ENCODE measurements at regions not wholly inside any gene's neighbourhood (a gene's known extent, or its start where the extent isn't known, plus 50 kb on each side); places are given as distances from the start of the nearest gene placed in this dataset.

DNA sequence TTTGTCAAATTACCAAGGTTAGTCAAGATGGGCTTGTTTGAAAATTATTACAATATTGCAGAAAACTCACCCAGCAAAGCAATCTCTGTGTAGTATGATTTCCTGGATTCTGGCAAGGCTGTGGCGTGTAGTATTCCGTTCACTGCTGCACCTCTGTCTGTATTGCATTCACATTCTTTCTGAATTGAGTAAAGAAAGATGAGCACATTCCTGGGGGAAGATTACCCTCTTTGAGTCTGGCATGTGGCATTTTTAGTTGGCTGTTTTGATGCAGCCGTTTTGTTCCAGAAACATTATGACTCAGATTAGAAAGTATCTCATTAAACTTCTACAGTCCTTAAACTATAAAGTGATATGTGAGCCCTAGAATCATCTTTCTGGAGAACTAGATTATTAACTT, 197.7 kb downstream of the TENT4A start:
- Histone ChIP-seq H3K9me2 (replicated peaks; ENCODE audit: insufficient read depth, low read length) (no peaks in the 10 kb centered on the region; the same call in 1 of the 2 replicates), H3K79me2 (ENCODE audit: insufficient read depth, low read length) (no peaks in the 10 kb centered on the region), H3K4me2 (ENCODE audit: low read depth, low read length, poor library complexity, severe bottlenecking) (no peak overlapping the region), H3K36me3 (ENCODE audit: low read length) (no peaks in the 10 kb centered on the region), H2AFZ (ENCODE audit: low read depth, low read length, severe bottlenecking) (no peak overlapping the region), H3K9me3 (ENCODE audit: insufficient read depth, low read length) (no peaks in the 10 kb centered on the region), H3K27me3 (ENCODE audit: low read length) (no peaks in the 10 kb centered on the region), H3F3A (ENCODE audit: insufficient read depth) (no peaks in the 10 kb centered on the region), H3K4me3 (ENCODE audit: insufficient read depth, low read length, poor library complexity, severe bottlenecking) (no peak overlapping the region), H4K20me1 (ENCODE audit: low read depth, low read length) (no peaks in the 10 kb centered on the region), H3K9ac (ENCODE audit: low read length) (no peak overlapping the region), H3K27ac (ENCODE audit: low read depth, low read length) (no peak overlapping the region)
- no peak for TF ChIP-seq EZH2phosphoT487 (conservative IDR thresholded peaks at IDR 0.05; ENCODE audit: low read length)
- TF ChIP-seq, protein P1, sequence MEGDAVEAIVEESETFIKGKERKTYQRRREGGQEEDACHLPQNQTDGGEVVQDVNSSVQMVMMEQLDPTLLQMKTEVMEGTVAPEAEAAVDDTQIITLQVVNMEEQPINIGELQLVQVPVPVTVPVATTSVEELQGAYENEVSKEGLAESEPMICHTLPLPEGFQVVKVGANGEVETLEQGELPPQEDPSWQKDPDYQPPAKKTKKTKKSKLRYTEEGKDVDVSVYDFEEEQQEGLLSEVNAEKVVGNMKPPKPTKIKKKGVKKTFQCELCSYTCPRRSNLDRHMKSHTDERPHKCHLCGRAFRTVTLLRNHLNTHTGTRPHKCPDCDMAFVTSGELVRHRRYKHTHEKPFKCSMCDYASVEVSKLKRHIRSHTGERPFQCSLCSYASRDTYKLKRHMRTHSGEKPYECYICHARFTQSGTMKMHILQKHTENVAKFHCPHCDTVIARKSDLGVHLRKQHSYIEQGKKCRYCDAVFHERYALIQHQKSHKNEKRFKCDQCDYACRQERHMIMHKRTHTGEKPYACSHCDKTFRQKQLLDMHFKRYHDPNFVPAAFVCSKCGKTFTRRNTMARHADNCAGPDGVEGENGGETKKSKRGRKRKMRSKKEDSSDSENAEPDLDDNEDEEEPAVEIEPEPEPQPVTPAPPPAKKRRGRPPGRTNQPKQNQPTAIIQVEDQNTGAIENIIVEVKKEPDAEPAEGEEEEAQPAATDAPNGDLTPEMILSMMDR (IDR thresholded peaks at IDR 0.05; ENCODE audit: insufficient read depth, low read length, poor library complexity, severe bottlenecking): no peak

DNA sequence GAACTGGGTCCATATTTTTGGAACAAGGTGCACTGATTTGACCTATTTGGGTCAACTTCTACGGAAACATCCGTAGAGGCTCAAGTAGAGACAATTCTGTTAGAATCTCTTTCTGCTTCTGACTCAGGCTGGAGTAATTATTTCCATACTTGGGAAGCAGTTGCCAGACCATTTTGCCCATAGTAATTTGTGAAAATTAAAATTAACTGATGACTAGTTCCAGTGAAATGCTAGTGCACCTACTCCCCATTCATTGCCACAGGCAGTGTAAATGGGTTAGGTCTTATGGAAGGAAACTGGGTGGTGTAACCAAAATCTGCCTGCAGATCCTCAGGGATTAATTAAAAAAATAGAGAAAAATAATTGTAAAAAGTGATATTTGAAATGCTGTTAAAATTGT, 201.1 kb downstream of the TENT4A start:
- Histone ChIP-seq H2AFZ (ENCODE audit: low read depth, low read length, severe bottlenecking) (no peak overlapping the region), H3K9me3 (ENCODE audit: insufficient read depth, low read length) (no peaks in the 10 kb centered on the region), H3K27me3 (ENCODE audit: low read length) (no peaks in the 10 kb centered on the region), H3K4me3 (ENCODE audit: insufficient read depth, low read length, poor library complexity, severe bottlenecking) (no peak overlapping the region), H4K20me1 (ENCODE audit: low read depth, low read length) (no peaks in the 10 kb centered on the region), H3K4me2 (ENCODE audit: low read depth, low read length, poor library complexity, severe bottlenecking) (no peak overlapping the region), H3K9ac (ENCODE audit: low read length) (no peak overlapping the region), H3K9me2 (replicated peaks; ENCODE audit: insufficient read depth, low read length) (no peaks in the 10 kb centered on the region), H3K36me3 (ENCODE audit: low read length) (no peaks in the 10 kb centered on the region), H3K79me2 (ENCODE audit: insufficient read depth, low read length) (no peaks in the 10 kb centered on the region), H3F3A (ENCODE audit: insufficient read depth) (no peaks in the 10 kb centered on the region), H3K27ac (ENCODE audit: low read depth, low read length) (no peak overlapping the region)
- TF ChIP-seq, protein P1 (IDR thresholded peaks at IDR 0.05; ENCODE audit: insufficient read depth, low read length, poor library complexity, severe bottlenecking): no peak
- no peak for TF ChIP-seq EZH2phosphoT487 (conservative IDR thresholded peaks at IDR 0.05; ENCODE audit: low read length)

DNA sequence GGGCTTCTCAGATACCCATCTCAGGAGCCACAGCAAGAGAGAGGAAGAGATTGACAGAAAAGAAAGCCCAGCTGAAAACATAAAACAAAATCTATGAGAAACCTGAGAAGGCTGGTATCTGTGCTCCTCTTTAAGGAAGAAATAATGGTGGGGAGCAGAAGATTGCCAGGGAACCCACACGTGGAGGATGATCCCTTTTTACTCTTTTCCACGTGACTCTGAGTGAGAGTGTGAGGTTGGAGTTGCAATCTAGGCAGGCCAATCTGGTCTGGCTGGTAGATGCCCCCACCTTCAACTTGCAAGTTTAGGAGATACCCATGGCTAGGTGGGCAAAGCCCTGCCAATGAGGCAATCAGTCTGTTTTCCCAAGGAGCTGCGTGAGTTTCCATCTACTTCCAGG, 202.3 kb downstream of the TENT4A start:
- Histone ChIP-seq H3K4me3 (ENCODE audit: insufficient read depth, low read length, poor library complexity, severe bottlenecking) (no peak overlapping the region), H3F3A (ENCODE audit: insufficient read depth) (no peaks in the 10 kb centered on the region), H3K36me3 (ENCODE audit: low read length) (no peaks in the 10 kb centered on the region), H3K27me3 (ENCODE audit: low read length) (no peaks in the 10 kb centered on the region), H3K9ac (ENCODE audit: low read length) (no peak overlapping the region), H3K4me2 (ENCODE audit: low read depth, low read length, poor library complexity, severe bottlenecking) (no peak overlapping the region), H4K20me1 (ENCODE audit: low read depth, low read length) (no peaks in the 10 kb centered on the region), H2AFZ (ENCODE audit: low read depth, low read length, severe bottlenecking) (no peak overlapping the region), H3K79me2 (ENCODE audit: insufficient read depth, low read length) (no peaks in the 10 kb centered on the region), H3K27ac (ENCODE audit: low read depth, low read length) (no peak overlapping the region), H3K9me3 (ENCODE audit: insufficient read depth, low read length) (no peaks in the 10 kb centered on the region), H3K9me2 (replicated peaks; ENCODE audit: insufficient read depth, low read length) (no peaks in the 10 kb centered on the region)
- TF ChIP-seq EZH2phosphoT487 (conservative IDR thresholded peaks at IDR 0.05; ENCODE audit: low read length): no peak
- TF ChIP-seq, protein P1 (IDR thresholded peaks at IDR 0.05; ENCODE audit: insufficient read depth, low read length, poor library complexity, severe bottlenecking): no peak

All from SU-DHL-6 (cell line).